MM.1S (cell line): ENCODE measurements at regions not wholly inside any gene's neighbourhood (a gene's known extent, or its start where the extent isn't known, plus 50 kb on each side); places are given as distances from the start of the nearest gene placed in this dataset.

Experiments
- EZH2 ChIP-seq: fragments of 300-600 bp; sonication (generic); optimal IDR thresholded peaks from 2 replicates; pipeline ENCODE3; 2017; ENCODE audit warnings: low read depth, mild to moderate bottlenecking, antibody characterized with exemption, low read length, mixed read lengths
- TF ChIP-seq, protein P1 (sequence below): fragments of 300-600 bp; sonication (generic); IDR thresholded peaks from 2 replicates; pipeline ENCODE4 v1.5.1; 2016; ENCODE audit warnings: antibody characterized with exemption, low read length, mixed read lengths

GRCh38 chr1:29672416-29673227 lies 436.3 kb downstream of the PTPRU start:
- TF ChIP-seq, protein P1, sequence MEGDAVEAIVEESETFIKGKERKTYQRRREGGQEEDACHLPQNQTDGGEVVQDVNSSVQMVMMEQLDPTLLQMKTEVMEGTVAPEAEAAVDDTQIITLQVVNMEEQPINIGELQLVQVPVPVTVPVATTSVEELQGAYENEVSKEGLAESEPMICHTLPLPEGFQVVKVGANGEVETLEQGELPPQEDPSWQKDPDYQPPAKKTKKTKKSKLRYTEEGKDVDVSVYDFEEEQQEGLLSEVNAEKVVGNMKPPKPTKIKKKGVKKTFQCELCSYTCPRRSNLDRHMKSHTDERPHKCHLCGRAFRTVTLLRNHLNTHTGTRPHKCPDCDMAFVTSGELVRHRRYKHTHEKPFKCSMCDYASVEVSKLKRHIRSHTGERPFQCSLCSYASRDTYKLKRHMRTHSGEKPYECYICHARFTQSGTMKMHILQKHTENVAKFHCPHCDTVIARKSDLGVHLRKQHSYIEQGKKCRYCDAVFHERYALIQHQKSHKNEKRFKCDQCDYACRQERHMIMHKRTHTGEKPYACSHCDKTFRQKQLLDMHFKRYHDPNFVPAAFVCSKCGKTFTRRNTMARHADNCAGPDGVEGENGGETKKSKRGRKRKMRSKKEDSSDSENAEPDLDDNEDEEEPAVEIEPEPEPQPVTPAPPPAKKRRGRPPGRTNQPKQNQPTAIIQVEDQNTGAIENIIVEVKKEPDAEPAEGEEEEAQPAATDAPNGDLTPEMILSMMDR: no peak
- TF ChIP-seq EZH2: no peak
